WERI-Rb-1 (cell line): ENCODE measurements at regions not wholly inside any gene's neighbourhood (a gene's known extent, or its start where the extent isn't known, plus 50 kb on each side); places are given as distances from the start of the nearest gene placed in this dataset.

Experiments
- DNase-seq: peaks from one replicate; pipeline ENCODE4 v3.0.0-alpha.2; 2020
- H3K27ac ChIP-seq: fragments of 250-450 bp; sonication (Bioruptor Pico); 2 replicates; pipeline ENCODE4 v1.5.1; 2020; ENCODE audit warnings: mild to moderate bottlenecking, moderate library complexity
- H3K27me3 ChIP-seq: fragments of 250-450 bp; sonication (Bioruptor Pico); 2 replicates; pipeline ENCODE4 v1.5.1; 2021; ENCODE audit warnings: mild to moderate bottlenecking, low read depth, moderate library complexity; ENCODE audit not compliant: insufficient read depth, severe bottlenecking
- H3K36me3 ChIP-seq: fragments of 250-450 bp; sonication (Bioruptor Pico); 2 replicates; pipeline ENCODE4 v1.5.1; 2020; ENCODE audit warnings: mild to moderate bottlenecking, moderate library complexity
- H3K4me3 ChIP-seq: 2 replicates; pipeline ENCODE4 v1.5.1; 2011; ENCODE audit warnings: low read depth, mild to moderate bottlenecking, control low read depth, low read length
- H3K9me3 ChIP-seq: fragments of 250-450 bp; sonication (Bioruptor Pico); 2 replicates; pipeline ENCODE4 v1.5.1; 2021; ENCODE audit warnings: mild to moderate bottlenecking, moderate library complexity; ENCODE audit not compliant: severe bottlenecking
- CTCF ChIP-seq: IDR thresholded peaks from 2 replicates; pipeline ENCODE4 v1.5.1; 2011; ENCODE audit warnings: low read depth, mild to moderate bottlenecking, control low read depth, inconsistent platforms, low read length

DNA sequence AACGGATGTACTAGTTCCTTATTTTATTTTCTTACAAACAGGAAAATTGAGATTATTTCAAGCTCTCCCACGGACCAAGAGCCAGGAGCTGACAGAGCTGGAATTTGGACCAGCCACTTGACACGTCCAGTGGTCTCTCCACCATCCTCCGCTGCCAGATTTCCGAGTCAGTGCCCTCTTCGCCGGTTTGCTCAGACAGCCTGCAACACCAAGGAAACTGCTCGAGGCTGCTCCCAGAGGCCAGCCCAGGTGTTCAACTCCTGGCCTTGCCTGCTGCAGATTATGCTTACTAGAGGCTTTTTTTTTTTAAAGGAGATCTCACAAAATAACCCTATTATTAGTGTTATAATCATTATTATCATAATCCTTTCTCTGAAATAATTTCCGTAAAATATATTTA, 779.8 kb downstream of the RNF144A start:
- no peaks in the 10 kb centered on the region for H3K9me3 ChIP-seq
- H3K4me3 ChIP-seq, result no peak overlapping the region
- no peak overlapping the region for H3K27ac ChIP-seq
- H3K27me3 ChIP-seq, result no peaks in the 10 kb centered on the region
- no peaks in the 10 kb centered on the region for H3K36me3 ChIP-seq
- peak; percentile 28; the same call in 1 of the 2 replicates for TF ChIP-seq CTCF
- DNase-seq, result peak; percentile 21

DNA sequence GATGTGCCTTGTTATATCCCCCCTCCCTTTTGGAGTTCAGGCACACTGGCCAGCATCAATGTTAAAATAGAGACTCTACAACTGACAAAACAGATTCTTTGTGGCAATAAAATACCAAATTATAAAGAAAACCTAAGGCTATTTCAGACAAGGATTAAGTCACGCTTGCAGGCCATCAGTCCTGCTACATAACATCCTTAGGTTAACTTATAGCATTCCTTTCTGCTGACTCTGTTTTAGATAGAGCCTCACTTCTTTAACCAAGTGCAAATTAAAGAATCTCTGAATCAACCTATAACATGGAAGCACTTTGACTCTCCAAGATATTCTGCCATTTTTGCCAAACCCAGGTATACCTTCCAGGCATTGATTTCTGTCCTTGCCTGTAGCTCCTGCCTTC, 784.6 kb downstream of the RNF144A start:
- TF ChIP-seq CTCF, result no peak
- no peaks in the 10 kb centered on the region for H3K27me3 ChIP-seq
- no peaks in the 10 kb centered on the region for H3K36me3 ChIP-seq
- H3K9me3 ChIP-seq, result no peaks in the 10 kb centered on the region
- H3K27ac ChIP-seq, result no peak overlapping the region
- H3K4me3 ChIP-seq, result no peak overlapping the region
- DNase-seq, result no peak

GRCh38 chr2:7703048-7703447, 785.8 kb downstream of the RNF144A start:
- Histone ChIP-seq H3K9me3 (no peaks in the 10 kb centered on the region), H3K4me3 (no peak overlapping the region), H3K36me3 (no peaks in the 10 kb centered on the region), H3K27me3 (no peaks in the 10 kb centered on the region), H3K27ac (no peak overlapping the region)
- no peak for TF ChIP-seq CTCF
- DNase-seq, result no peak

DNA sequence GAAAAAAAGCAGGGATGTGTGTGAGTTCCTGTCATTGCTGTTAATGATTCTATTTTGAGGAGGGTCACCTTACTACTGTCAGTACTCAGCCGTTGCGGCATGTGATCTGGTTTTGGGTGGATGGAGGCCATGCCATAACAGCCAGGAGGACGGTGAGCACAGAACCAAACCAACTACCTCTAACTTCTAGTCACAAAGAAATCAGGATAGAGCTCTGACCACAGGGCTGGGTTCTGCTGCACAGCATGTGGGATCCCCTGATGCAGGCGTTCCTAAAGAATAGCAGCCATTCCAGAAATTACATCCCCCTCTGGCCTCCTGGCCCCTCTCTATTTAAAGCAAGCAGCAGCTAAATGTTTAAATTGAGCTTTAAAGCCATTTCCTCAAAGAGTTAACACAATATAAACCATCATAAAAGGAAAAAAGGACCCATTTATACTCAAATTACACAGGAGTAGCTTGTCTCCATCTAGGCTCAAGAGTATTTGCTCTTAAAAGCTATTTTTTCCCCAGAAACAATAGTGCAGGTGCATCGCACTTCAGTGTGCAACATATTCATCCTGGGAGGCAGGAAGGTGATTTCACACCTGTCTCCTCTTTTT, 786.4 kb downstream of the RNF144A start:
- TF ChIP-seq CTCF, result no peak
- H3K4me3 ChIP-seq, result no peak overlapping the region
- DNase-seq, result no peak
- no peaks in the 10 kb centered on the region for H3K27me3 ChIP-seq
- H3K36me3 ChIP-seq, result no peaks in the 10 kb centered on the region
- no peak overlapping the region for H3K27ac ChIP-seq
- no peaks in the 10 kb centered on the region for H3K9me3 ChIP-seq

- Histone ChIP-seq H3K4me3 (no peak overlapping the region), H3K27me3 (no peaks in the 10 kb centered on the region), H3K27ac (no peak overlapping the region), H3K36me3 (no peaks in the 10 kb centered on the region), H3K9me3 (no peaks in the 10 kb centered on the region)
- DNase-seq, result no peak
- TF ChIP-seq CTCF, result no peak
Measured at GRCh38 chr2:7704296-7704865, 787.2 kb downstream of the RNF144A start.

DNA sequence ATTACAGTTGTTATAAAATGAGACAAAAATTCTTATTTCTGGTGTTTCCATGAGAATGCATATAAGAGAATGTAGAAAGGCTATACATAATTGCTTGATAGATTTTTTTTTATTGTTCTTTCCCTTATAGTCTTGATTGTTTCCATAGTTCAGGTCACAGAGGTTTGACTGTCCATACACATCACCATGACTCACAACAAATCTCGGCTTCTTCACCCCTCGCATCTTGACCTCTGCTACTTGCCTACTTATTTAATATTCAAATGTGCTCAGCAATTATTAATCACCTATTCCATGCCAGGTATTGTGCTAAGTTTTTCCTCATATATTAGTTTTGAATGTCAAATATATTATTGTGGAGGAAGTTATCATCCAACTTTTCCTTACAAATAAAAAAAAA, 789.6 kb downstream of the RNF144A start:
- DNase-seq, result no peak
- Histone ChIP-seq H3K27ac (no peak overlapping the region), H3K27me3 (no peaks in the 10 kb centered on the region), H3K36me3 (no peaks in the 10 kb centered on the region), H3K9me3 (no peaks in the 10 kb centered on the region), H3K4me3 (no peak overlapping the region)
- TF ChIP-seq CTCF, result no peak
